LHCN-M2 (cell line): ENCODE measurements at regions not wholly inside any gene's neighbourhood (a gene's known extent, or its start where the extent isn't known, plus 50 kb on each side); places are given as distances from the start of the nearest gene placed in this dataset.

Source experiments
- DNase-seq: peaks from one replicate; pipeline ENCODE4 v3.0.0-alpha.2; 2012; ENCODE audit warnings: low read depth

GRCh38 chr2:180370511-180371205 lies 363.6 kb upstream of the CWC22 start:
- peak; percentile 60 for DNase-seq

DNA sequence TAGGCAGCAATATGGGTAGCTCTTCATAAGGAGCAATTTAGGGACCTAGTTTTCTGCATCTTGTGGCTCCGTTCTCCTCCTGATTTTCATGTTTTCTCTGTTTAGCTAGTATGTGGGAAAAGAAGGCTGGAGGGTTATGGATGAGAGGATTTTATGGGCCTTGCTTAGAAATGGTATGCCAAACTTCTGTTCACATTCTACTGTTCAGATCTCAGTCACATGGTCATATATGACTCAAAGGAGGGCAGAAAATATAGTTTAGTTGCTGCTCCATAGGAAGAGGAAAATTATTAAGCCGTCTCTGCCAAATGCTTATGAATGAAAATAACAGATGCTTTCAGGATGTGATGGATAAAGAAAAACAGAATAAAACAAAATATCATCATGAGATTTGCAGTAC lies 361.8 kb upstream of the CWC22 start:
- DNase-seq, result no peak

- DNase-seq, result peak; percentile 46
These were observed 360.7 kb upstream of the CWC22 start for GRCh38 chr2:180367815-180368214.

GRCh38 chr2:180366481-180366880 lies 359.4 kb upstream of the CWC22 start:
- DNase-seq, result no peak

GRCh38 chr2:180364719-180365118 lies 357.6 kb upstream of the CWC22 start:
- no peak for DNase-seq

GRCh38 chr2:180360283-180360618 lies 353.2 kb upstream of the CWC22 start:
- DNase-seq, result no peak

GRCh38 chr2:180359522-180360282 lies 352.6 kb upstream of the CWC22 start:
- DNase-seq, result peak; percentile 53

DNA sequence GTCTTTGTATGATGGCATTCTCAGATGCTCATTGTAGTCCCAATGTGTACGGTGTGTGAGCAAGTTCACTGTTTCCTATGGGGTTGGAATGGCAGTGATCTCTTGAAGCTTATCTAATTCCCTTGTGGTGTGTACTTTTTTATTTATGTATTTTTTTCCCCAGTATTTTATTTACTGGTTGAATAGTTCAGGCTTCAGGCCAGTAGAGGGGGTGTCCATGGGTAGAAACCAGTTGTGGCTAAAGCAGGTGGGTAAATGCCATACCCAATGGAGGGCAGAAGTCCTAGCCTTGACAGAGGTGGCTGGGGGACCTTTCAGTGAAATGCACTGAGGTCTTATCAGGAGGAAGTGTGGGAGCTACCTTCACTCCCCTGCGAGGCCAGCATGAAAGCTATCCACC lies 351.4 kb upstream of the CWC22 start:
- DNase-seq, result no peak

GRCh38 chr2:180356676-180357075 lies 349.6 kb upstream of the CWC22 start:
- DNase-seq, result no peak

DNA sequence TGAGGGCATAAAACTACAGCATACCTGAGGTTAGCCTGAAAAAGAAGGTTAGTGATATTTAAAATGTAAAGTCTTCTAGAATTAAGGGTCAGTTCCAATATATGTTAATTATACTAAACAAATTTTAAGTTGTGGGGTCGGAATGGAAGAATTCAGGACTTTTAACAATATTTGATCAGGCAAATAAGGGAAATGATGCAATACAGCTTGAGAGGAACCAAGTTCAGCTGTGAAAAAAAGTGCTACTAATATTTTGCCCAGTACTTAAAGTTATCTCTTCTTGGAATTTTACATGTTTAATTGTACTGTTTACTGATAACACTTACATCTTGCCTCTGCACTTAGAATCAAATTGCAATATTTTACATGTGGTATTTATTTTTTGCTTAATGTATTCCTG lies 345.5 kb upstream of the CWC22 start:
- no peak for DNase-seq

- no peak for DNase-seq
These were observed 342.7 kb upstream of the CWC22 start for GRCh38 chr2:180349809-180350208.

DNA sequence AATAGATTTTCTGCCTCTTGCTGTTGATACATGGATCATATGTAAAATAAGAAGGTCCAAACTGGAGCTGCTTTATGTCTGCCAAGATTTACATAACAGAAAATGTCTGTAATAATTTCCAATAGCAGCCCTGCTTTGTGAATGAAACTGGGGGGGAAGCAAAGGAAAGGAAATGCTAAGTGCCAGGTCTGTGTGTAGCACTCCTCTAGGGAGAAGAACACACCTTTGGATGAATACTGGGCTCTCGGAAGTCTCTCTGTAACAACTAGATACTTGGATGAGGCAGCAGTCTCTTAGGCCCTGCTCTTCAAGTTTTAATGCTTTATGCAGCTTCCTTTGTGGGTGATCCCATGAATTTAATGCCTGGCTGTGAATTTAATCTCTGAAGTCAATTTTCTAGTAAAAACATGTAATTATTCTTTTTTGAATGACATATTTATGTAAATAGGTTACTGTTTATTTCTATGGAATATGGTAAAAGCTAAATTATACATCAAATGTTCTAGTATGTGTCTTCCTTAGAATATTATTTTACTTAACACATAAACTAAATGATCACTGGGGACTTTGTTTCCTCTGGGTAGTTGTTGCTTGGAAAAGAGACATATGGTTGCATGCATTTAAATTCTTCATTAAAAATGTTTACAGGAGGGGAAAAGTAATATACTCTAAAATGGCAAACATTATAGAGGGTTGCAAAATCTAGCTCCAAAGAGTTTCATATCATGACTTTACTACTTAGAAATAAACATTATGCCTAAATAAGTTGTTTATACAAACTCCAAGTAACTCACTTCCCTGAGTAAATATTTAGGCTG lies 336.6 kb upstream of the CWC22 start:
- no peak for DNase-seq

DNA sequence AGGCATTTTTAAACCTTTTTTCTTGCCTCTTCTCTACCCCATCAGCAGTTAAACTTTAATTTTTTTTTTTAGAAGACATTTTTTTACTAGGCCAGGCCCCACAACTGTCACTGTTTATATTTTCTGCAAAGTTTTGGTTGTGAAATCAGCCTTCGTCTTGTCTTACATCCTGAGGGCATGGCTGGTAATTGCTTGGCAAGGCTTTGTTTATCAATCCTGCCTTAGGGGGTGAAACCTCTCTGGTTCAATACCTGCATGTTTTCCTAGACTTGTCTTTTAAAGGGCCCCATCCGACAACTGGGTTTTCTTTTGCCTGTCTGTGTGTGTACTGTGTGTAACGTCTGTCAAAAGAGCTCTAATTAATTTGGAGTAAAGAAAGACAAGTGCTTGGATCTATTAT lies 330.0 kb upstream of the CWC22 start:
- DNase-seq, result no peak

DNA sequence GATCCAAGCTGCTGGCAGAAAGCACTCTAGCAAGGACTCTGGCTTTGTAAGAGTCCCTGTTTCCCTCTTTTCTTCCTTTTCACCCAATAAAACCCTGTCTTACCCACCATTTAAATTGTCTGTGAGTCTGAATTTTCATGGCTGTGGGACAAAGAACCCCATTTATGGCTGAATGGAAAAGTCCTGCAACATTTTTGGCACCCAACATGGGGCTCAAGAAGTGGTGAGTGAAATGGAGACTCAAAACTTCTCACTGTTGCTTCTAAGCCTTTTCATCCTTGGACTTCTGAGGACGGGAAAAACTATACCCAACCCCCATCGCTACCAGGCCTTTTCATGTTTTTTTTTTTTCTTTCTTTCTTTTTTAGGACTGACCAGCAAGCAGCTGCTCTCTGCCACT lies 329.5 kb upstream of the CWC22 start:
- peak; percentile 16 for DNase-seq

GRCh38 chr2:180334514-180334913 lies 327.4 kb upstream of the CWC22 start:
- no peak for DNase-seq

DNA sequence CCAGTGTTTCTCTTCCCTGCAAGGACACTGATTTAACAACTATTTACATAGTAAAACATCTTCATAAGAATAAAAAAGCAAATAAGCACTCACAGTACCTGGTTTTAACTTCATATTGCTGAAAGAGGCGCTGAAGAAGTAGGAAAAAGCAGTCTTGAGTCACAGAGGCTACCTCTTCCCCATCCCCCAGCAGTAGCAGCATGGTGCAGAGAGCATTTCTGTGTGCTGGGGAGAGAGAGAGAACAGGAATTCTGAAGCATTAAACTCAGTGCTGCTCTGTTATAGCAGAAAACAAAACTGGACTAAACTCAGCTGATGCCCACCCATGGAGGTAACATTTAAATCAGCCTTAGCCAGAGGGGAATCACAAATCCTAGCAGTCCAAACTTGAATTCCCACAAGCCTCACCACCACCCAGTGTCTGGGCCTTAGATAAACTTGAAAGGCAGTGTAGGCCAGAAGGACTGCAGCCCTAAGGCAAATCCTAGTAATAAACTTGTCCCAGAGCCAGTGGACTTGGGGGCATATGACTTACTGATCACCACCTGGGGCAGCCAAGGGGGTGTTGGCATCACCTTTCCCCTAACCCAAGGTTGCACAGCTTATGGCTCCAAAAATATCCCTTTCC lies 321.8 kb upstream of the CWC22 start:
- no peak for DNase-seq

- no peak for DNase-seq
These were observed 320.1 kb upstream of the CWC22 start for GRCh38 chr2:180327185-180327584.

- no peak for DNase-seq
These were observed 318.5 kb upstream of the CWC22 start for GRCh38 chr2:180325416-180326120.

- no peak for DNase-seq
These were observed 317.1 kb upstream of the CWC22 start for GRCh38 chr2:180324182-180324581.

- peak; percentile 42 for DNase-seq
These were observed 315.7 kb upstream of the CWC22 start for GRCh38 chr2:180322781-180323180.
